A204.1 (cell line): ENCODE measurements at regions not wholly inside any gene's neighbourhood (a gene's known extent, or its start where the extent isn't known, plus 50 kb on each side); places are given as distances from the start of the nearest gene placed in this dataset.

Source experiments
- FAIRE-seq: peaks from 2 replicates; lab custom pipeline; 2012; peaks lifted over from hg19 to GRCh38; lab: Jason Lieb, UNC

DNA sequence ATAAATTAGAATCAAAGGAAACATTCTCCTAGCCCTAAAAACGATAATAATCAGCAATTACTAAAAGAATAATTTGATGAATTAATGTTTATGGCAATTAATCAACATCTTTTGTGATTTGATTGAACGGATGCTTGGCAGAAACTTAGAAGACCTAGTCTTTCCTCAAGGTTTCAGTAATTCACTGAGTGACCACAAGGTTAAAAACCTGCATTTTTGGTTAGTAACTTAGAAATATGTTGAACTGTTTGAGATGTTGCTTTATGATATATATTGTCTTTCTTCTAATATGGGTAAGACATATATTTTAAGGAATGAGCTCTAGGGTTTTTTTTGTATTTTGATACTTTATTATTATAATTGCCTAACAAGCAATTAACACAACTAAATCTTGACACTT is 793.0 kb upstream of the NDST4 start:
- FAIRE-seq, result no peak

DNA sequence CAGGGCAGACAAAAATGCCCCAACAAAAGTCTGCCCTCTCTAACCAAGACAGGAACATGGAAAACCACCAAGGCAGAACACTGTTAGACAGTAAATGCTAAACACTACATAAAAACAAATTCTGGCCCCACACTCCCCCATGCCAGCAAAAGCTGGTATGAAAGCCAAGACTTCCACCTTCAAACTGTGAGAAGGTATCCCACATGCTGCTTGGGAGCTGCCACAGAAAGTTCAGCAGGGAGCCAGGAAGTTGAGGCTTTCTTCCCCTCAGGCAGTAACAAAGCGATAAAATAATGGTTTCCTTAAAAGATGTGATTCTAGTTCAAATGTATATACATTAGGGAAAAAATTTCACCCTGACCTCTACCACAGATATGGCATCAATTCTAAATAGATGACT is 770.4 kb upstream of the NDST4 start:
- FAIRE-seq, result no peak

GRCh38 chr4:115883231-115883630 is 769.8 kb upstream of the NDST4 start:
- no peak for FAIRE-seq

GRCh38 chr4:115873048-115873447 is 759.6 kb upstream of the NDST4 start:
- no peak for FAIRE-seq

DNA sequence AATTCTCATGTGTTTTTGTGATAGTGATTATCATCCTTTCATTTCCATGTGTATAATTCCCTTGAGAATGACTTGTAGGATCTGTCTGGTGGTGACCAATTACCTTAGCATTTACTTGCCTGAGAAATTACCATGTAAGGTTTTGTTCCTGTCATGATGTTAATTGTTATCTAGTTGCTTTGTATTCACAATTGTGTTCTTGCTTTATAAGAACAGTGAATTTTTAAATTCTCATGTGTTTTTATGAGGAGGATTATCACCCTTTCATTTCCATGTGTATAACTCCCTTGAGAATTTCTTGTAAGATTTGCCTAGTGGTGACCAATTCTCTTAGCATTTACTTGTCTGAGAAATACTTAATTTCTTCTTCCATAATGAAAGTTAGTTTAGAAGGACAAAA is 758.2 kb upstream of the NDST4 start:
- no peak for FAIRE-seq

- FAIRE-seq, result no peak
These were observed 753.0 kb upstream of the NDST4 start for GRCh38 chr4:115866364-115866896.

DNA sequence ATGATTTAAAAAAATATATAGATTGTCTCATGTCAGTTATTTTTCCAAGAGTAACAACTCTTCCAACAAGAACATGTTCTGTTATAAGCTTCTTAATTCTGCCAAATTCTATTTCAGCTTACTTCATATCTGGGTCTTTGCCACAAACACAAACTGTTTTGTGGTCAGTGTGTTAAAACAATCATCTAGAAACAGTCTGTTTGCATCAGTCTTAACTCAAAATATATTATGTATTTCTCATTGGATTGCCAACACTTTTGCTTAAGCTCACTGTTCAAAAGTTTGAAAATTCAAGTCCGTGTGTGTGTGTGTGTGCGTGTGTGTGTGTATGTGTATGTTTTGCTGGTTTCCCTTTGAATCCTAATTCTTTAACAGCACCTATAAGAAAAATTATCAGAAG is 752.3 kb upstream of the NDST4 start:
- no peak for FAIRE-seq

- FAIRE-seq, result no peak
These were observed 739.3 kb upstream of the NDST4 start for GRCh38 chr4:115852767-115853091.

GRCh38 chr4:115851918-115852766 is 738.7 kb upstream of the NDST4 start:
- FAIRE-seq, result no peak

GRCh38 chr4:115850799-115851509 is 737.5 kb upstream of the NDST4 start:
- FAIRE-seq, result no peak

- FAIRE-seq, result no peak
These were observed 730.8 kb upstream of the NDST4 start for GRCh38 chr4:115844180-115844579.

GRCh38 chr4:115841871-115842270 is 728.5 kb upstream of the NDST4 start:
- no peak for FAIRE-seq

GRCh38 chr4:115834441-115834840 is 721.0 kb upstream of the NDST4 start:
- FAIRE-seq, result no peak

GRCh38 chr4:115824630-115825029 is 711.2 kb upstream of the NDST4 start:
- no peak for FAIRE-seq

DNA sequence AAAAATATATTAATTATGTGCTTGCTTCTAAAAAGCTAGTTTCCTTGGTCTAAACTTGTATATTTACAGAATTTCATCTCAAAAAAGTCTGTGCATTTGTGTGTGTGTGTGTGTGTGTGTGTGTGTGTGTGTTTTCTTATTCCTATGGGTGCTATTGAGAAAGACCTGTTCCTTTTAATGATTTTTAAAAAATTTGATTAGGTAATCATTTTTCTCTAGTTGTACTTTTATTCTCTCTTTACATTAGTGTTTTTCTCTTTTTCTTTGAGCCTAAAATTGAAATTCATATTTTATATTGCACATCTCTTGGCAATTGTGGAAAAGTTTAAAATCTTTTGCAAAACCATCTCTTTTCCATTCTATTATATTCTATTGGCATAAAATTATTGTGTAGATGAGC is 690.4 kb upstream of the NDST4 start:
- FAIRE-seq, result no peak

DNA sequence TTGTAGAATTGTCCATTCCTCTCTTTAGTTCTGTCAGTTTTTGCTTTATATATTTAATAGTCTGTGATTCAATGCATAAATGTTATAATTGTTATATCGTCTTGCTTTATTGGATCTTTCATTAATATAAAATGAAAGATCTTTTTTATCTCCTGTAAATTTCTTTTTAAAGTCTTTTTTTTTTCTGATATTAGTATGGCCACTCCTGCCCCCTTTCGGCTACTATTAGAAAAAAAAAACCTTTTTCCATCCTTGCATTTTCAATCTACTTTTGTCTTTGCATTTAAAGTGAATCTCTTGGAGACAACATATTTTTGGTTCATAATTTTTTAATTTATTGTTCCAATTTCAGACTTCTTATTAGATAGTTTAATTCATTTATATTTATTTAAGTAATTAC is 677.4 kb upstream of the NDST4 start:
- no peak for FAIRE-seq

- no peak for FAIRE-seq
These were observed 668.2 kb upstream of the NDST4 start for GRCh38 chr4:115781528-115782146.

DNA sequence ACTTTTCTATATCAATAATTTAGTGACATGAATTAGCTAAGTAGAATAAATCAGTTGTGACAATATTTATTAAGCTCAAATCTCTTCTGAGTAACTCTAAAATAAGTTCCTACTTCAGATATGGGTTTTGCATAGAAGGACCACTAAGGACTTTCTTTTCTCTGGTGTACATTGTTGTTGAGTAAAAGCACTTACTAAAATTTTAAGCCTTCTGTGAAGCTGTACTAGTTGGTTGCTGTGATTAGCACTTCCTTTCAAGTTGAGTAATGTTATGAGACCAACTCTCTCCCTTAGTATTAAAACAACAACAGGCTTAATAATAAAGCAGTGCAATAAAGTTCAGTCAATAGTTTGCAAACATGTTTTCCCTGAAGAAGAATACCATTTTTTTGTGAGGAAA is 667.4 kb upstream of the NDST4 start:
- FAIRE-seq, result no peak

DNA sequence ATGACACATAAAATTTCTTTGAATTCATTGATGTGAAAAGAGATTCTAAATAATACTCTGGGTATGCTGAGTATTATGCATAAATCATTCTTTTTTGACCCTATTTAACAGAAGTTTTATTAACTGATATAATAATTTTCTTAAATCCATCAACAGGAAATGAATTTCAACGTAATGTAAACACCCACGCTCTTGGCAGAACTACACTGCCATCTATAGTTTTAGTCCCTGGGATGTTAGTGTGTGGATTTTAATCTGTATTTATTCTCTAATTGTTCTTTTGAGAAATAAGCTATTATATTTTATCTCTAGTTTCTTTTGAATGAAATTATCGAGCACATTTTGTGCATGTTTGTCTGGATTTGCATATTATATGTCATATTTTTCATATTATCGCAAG is 666.8 kb upstream of the NDST4 start:
- FAIRE-seq, result no peak

- FAIRE-seq, result no peak
These were observed 656.7 kb upstream of the NDST4 start for GRCh38 chr4:115770046-115770543.

- no peak for FAIRE-seq
These were observed 656.0 kb upstream of the NDST4 start for GRCh38 chr4:115769396-115769795.

DNA sequence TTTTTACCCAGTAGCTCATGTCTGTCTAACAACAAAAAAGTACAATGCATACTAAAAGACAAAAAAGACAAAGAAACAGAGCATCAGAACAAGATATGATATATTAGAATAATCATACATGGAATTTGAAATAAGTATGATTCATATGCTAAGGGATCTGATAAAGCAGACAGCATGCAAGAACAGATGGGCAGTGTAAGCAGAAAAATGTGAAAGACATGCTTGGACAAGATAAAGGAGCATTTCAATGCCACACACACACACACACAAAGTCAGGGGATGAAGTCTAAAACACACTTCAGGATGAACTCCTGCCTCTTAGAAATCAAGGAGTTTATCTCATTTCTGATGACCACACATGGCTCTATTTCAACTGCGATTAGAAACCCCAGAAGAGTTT is 649.6 kb upstream of the NDST4 start:
- FAIRE-seq, result no peak

GRCh38 chr4:115759231-115759630 is 645.8 kb upstream of the NDST4 start:
- FAIRE-seq, result no peak
